ENCODE measurements at regions not wholly inside any gene's neighbourhood (a gene's known extent, or its start where the extent isn't known, plus 50 kb on each side); places are given as distances from the start of the nearest gene placed in this dataset.

DNA sequence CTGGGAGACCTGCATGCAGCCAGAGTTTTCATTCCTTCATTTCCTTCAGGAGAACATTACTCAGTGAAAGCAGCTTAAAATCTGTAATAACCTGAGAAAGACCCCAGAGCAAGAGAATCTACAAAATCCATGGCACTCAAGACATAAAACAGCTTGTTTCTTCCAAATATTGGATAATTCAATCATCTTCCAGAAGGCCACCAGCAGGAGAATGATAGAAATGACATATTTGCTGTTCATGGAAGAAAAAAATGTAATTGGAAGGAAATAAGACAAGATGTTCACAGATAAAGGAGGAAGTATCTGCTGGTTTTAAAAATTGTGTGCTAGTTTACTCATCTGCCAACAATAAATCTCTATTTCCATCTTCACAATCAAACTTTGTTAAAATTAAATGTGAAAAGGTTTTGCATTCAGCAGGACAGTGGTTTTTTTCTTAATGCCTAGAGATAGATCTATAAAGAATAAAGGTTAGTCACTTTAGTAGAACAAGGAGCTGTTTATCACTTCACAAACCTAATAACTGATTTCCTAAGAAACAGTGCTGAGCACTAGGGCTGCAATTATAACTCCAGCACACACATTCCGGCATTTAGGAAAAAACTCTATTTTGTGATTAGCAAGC, 530.8 kb downstream of the NSUN3 start:
- no peaks in the 10 kb centered on the region for H3K36me3 ChIP-seq (ENCODE audit: insufficient read depth, low read length)
- no peak overlapping the region for H3K27ac ChIP-seq (ENCODE audit: low read length)
- H3K9me3 ChIP-seq (ENCODE audit: low read length), result no peaks in the 10 kb centered on the region
- no peak overlapping the region for H3K9ac ChIP-seq (ENCODE audit: low read length)
- no peaks in the 10 kb centered on the region for H3K79me2 ChIP-seq (replicated peaks; ENCODE audit: insufficient read depth, low read length)
- H3K27me3 ChIP-seq (ENCODE audit: insufficient read depth, low read depth, low read length), result no peaks in the 10 kb centered on the region
- H3K4me3 ChIP-seq (ENCODE audit: low read length), result no peak overlapping the region
- H3K9me2 ChIP-seq (ENCODE audit: insufficient read depth, low read length), result no peaks in the 10 kb centered on the region
- TF ChIP-seq MXI1 (conservative IDR thresholded peaks at IDR 0.05; ENCODE audit: poor library complexity, severe bottlenecking) (no peak), SMC3 (conservative IDR thresholded peaks at IDR 0.05; ENCODE audit: poor library complexity) (no peak), EP300 (conservative IDR thresholded peaks at IDR 0.05; ENCODE audit: poor library complexity, severe bottlenecking) (no peak), EZH2 (IDR thresholded peaks at IDR 0.05; ENCODE audit: borderline replicate concordance, insufficient read depth, low read length, poor library complexity, severe bottlenecking) (no peak), RAD21 (conservative IDR thresholded peaks at IDR 0.05) (no peak), TAF1 (IDR thresholded peaks at IDR 0.05; ENCODE audit: low read depth) (no peak), POLR2AphosphoS5 (IDR thresholded peaks at IDR 0.05) (no peak)
- TF ChIP-seq, protein P1, sequence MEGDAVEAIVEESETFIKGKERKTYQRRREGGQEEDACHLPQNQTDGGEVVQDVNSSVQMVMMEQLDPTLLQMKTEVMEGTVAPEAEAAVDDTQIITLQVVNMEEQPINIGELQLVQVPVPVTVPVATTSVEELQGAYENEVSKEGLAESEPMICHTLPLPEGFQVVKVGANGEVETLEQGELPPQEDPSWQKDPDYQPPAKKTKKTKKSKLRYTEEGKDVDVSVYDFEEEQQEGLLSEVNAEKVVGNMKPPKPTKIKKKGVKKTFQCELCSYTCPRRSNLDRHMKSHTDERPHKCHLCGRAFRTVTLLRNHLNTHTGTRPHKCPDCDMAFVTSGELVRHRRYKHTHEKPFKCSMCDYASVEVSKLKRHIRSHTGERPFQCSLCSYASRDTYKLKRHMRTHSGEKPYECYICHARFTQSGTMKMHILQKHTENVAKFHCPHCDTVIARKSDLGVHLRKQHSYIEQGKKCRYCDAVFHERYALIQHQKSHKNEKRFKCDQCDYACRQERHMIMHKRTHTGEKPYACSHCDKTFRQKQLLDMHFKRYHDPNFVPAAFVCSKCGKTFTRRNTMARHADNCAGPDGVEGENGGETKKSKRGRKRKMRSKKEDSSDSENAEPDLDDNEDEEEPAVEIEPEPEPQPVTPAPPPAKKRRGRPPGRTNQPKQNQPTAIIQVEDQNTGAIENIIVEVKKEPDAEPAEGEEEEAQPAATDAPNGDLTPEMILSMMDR (IDR thresholded peaks at IDR 0.05; ENCODE audit: poor library complexity, severe bottlenecking), result no peak
- TF ChIP-seq, protein P2, sequence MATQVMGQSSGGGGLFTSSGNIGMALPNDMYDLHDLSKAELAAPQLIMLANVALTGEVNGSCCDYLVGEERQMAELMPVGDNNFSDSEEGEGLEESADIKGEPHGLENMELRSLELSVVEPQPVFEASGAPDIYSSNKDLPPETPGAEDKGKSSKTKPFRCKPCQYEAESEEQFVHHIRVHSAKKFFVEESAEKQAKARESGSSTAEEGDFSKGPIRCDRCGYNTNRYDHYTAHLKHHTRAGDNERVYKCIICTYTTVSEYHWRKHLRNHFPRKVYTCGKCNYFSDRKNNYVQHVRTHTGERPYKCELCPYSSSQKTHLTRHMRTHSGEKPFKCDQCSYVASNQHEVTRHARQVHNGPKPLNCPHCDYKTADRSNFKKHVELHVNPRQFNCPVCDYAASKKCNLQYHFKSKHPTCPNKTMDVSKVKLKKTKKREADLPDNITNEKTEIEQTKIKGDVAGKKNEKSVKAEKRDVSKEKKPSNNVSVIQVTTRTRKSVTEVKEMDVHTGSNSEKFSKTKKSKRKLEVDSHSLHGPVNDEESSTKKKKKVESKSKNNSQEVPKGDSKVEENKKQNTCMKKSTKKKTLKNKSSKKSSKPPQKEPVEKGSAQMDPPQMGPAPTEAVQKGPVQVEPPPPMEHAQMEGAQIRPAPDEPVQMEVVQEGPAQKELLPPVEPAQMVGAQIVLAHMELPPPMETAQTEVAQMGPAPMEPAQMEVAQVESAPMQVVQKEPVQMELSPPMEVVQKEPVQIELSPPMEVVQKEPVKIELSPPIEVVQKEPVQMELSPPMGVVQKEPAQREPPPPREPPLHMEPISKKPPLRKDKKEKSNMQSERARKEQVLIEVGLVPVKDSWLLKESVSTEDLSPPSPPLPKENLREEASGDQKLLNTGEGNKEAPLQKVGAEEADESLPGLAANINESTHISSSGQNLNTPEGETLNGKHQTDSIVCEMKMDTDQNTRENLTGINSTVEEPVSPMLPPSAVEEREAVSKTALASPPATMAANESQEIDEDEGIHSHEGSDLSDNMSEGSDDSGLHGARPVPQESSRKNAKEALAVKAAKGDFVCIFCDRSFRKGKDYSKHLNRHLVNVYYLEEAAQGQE (IDR thresholded peaks at IDR 0.05; ENCODE audit: borderline replicate concordance), result no peak
- no peak overlapping the region for H2AFZ ChIP-seq (ENCODE audit: low read depth, low read length)
- H3K4me2 ChIP-seq (ENCODE audit: low read length), result no peak overlapping the region
- H4K20me1 ChIP-seq (ENCODE audit: insufficient read depth), result no peaks in the 10 kb centered on the region
- H3F3A ChIP-seq (ENCODE audit: insufficient read depth, low read length, poor library complexity, severe bottlenecking), result no peaks in the 10 kb centered on the region

DNA sequence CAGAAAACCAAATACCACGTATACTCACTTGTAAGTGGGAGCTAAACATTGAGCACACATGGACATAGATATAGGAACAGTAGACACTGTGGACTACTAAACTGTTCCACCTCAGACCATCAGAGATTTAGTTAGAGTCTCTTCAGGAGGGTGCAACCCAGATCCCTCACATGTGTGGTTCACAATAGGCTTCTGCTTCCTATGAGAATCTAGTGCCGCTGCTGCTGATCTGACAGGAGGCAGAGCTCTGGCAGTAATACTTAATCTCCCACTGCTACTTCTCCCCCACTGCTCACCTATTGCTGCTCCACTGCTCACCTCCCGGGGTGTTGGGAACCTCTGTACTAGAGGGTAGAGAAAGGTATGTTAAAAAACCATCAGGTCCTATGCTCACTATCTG, 533.3 kb downstream of the NSUN3 start:
- no peaks in the 10 kb centered on the region for H3K9me3 ChIP-seq (ENCODE audit: low read length)
- H3F3A ChIP-seq (ENCODE audit: insufficient read depth, low read length, poor library complexity, severe bottlenecking), result no peaks in the 10 kb centered on the region
- no peaks in the 10 kb centered on the region for H3K79me2 ChIP-seq (replicated peaks; ENCODE audit: insufficient read depth, low read length)
- no peak overlapping the region for H3K4me3 ChIP-seq (ENCODE audit: low read length)
- H3K27ac ChIP-seq (ENCODE audit: low read length), result no peak overlapping the region
- no peak overlapping the region for H3K9ac ChIP-seq (ENCODE audit: low read length)
- no peaks in the 10 kb centered on the region for H4K20me1 ChIP-seq (ENCODE audit: insufficient read depth)
- no peaks in the 10 kb centered on the region for H3K36me3 ChIP-seq (ENCODE audit: insufficient read depth, low read length)
- H3K27me3 ChIP-seq (ENCODE audit: insufficient read depth, low read depth, low read length), result no peaks in the 10 kb centered on the region
- H3K4me2 ChIP-seq (ENCODE audit: low read length), result no peak overlapping the region
- H3K9me2 ChIP-seq (ENCODE audit: insufficient read depth, low read length), result no peaks in the 10 kb centered on the region
- TF ChIP-seq EP300 (conservative IDR thresholded peaks at IDR 0.05; ENCODE audit: poor library complexity, severe bottlenecking) (no peak), SMC3 (conservative IDR thresholded peaks at IDR 0.05; ENCODE audit: poor library complexity) (no peak), TAF1 (IDR thresholded peaks at IDR 0.05; ENCODE audit: low read depth) (no peak), MXI1 (conservative IDR thresholded peaks at IDR 0.05; ENCODE audit: poor library complexity, severe bottlenecking) (no peak), RAD21 (conservative IDR thresholded peaks at IDR 0.05) (no peak), EZH2 (IDR thresholded peaks at IDR 0.05; ENCODE audit: borderline replicate concordance, insufficient read depth, low read length, poor library complexity, severe bottlenecking) (no peak), POLR2AphosphoS5 (IDR thresholded peaks at IDR 0.05) (no peak)
- H2AFZ ChIP-seq (ENCODE audit: low read depth, low read length), result no peak overlapping the region
